GM21515 (cell line): ENCODE measurements at regions not wholly inside any gene's neighbourhood (a gene's known extent, or its start where the extent isn't known, plus 50 kb on each side); places are given as distances from the start of the nearest gene placed in this dataset.

Source experiments
- ATAC-seq: cut with Tn5 transposase; IDR thresholded peaks from one replicate; pipeline ENCODE4 v1.9.1; 2021; ENCODE audit not compliant: unreplicated experiment

- ATAC-seq, result no peak
Measured at GRCh38 chr7:17474724-17475344, 176.4 kb downstream of the AHR start.

- ATAC-seq, result no peak
Measured at GRCh38 chr7:17477182-17477581, 178.7 kb downstream of the AHR start.

DNA sequence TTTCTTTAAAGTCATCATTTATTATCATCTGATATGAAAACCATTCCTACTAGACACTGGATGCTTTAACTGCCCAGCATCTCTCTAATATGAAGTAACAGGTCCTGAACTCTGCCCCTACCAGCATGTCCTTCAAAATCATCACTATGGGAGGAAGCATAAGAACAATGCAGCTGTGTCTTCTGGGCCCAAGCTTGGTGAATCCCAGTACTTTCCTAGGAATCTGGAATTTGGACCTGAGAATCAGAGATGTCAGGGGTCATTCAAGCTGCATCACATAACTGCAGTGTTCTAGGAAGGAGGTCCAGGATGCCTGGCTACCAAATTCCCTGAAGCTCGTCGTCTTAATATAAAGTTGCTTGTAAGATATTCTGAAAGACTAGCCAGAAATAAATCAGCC, 182.7 kb downstream of the AHR start:
- no peak for ATAC-seq

GRCh38 chr7:17485368-17485767, 186.9 kb downstream of the AHR start:
- no peak for ATAC-seq

DNA sequence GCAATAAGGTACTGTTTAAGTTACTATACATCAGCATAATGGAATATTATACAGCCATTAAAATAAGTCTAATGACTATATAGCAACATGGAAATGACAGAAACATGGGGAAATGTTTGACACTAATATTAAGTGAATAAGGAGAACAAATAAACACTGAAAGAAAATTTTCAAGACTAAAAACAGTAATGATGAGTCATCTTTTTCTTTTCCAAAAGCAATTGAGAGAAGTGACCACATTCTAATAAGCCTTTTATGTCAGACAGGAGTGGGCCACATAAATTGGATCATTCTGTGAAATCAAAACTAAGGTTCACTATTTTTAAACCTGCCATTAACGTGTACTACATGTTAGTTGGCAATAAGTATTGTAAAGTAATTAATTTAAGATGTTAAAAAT, 187.5 kb downstream of the AHR start:
- no peak for ATAC-seq

DNA sequence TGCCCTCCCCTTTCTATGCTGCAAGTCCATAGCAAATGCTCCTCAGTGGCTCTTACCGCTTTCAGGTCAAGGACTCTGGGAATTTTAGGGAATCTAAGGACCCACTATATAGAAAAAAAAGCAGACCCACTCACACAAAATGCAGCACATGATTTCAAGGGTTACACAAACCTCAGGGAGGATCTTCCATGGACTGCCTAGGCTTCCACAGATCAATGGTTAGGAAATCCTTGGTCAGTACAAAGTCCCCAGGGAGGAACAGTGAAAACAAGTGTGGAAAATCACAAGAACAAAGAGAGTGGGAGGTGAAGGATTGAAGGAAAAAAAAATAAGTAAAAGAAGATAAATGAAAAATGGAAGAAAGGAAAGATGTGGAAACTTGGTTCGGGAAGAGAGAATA, 188.4 kb downstream of the AHR start:
- no peak for ATAC-seq

- no peak for ATAC-seq
Measured at GRCh38 chr7:17487343-17487742, 188.9 kb downstream of the AHR start.

DNA sequence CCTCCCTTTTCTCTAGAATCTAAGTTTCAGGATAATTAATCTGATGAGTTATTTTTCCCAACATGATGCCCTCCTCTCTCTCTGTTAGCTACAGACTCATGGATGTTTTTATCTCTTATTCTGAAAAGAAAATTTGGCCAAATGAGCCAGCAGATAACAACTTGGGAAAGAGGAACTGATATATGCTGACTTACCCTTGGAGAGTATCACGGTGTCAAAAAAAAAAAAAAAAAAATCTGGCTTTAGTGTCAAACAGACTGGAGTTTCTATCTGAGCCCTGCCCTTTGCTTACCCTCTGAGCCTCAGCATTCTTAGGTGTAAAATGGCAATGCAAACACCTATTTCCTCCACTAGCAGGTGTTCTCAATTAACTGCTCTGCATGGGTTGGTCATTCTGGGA, 190.4 kb downstream of the AHR start:
- ATAC-seq, result no peak

DNA sequence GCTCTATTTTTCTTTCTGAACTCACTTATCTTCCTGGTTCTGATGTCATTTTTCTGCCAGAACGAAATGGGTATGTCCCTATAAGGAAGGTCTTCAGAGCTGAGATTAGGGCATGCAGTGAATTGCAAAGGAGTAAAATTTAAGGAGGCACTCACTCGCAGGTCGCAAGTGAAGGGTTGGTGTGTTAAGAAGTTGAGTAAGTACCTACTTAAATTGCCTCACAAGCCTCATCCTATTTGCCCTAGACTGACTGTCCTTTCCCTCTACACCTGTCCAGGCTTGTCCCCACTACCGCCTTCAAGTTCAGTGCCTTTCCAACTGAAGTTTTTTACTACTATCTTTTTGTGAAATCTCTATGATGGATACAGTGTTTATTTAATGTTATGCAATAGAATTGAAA, 191.5 kb downstream of the AHR start:
- ATAC-seq, result no peak

DNA sequence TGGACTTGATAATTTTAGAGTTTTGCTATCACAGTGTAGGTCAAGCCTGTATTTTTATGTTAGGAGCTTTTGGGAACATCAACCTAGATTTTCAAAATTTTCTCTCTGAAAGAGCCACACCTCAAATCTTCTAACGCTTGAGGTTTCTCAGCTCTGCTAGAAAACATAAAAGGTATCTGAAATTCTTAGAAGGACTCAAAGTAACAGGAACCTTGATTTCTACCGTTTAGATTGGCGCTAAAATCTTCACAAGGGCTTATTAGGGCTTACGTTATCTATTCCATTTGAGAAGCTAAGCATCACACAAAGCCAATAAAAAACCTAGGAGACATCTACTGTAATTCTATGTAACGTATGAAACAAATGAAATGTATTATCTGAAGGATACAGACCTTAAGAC, 192.4 kb downstream of the AHR start:
- no peak for ATAC-seq

GRCh38 chr7:17492437-17492836, 194.0 kb downstream of the AHR start:
- no peak for ATAC-seq

DNA sequence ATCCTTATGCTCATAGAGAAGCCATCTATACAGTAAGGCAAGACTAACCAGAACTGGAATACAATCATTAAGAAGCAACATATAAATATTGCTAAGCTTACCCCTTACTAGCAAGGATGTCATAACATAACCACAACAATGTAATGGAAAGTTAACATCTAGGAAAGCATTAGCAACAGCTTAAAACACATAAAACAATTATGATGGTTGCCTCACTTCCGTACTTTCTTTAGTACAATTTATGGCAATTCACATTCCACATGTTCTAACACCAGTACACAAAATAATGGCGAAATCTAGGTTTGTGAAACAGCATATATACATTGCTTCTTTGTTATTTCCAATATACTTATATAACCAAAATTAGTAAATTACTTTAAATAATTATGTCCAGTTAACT, 195.0 kb downstream of the AHR start:
- no peak for ATAC-seq

DNA sequence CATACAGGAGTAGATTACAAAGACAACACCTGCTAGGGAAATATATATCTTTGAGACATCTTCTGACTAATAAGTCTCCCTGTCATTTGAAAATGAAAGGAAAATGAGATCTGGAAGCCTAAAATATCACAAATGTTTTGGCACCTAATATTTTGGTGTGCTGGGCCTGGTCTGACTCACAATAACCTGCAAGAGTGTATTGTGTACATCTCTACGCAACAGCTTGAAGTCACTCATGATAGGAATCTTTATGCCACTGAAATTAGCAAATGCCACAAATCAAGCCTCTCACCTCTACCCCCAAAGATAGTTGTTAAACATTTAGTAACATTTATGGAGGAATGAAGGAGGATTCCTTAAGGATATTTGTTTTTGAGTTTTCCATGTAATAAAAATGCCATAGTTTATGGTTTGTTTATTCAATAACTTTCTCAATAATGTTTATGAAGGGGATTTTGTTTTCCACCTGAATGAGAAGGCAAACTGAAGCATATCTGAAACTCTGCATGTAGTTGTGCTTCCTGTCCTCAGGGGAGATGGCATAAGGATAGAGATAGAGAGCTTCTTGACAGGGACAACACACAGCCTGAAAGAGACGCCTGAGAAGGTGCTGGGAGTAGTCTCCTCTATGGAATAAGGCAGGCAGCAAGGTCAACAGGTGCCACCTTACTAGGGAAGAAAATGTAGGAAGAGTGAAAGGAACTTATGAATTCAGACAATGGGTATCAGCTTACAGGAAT, 197.4 kb downstream of the AHR start:
- ATAC-seq, result no peak

DNA sequence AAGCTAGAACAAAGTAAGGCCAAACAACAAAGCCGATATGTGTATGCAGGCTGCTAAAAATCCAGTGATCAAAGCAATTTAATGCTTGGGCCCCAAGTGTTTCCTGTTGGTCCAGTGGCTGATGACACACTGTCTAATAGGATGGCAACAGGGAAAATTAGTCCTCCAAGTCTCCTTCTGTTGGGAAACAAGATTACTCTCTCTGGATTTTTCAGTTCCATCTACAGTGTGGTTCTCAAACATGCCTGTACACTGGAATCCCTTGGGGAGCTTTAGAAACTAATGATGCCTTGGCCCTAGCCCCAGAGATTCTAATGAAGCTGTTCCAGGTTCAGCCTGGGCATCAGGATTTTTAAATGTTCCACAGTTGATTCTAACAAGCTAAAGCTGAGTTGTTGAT, 198.7 kb downstream of the AHR start:
- ATAC-seq, result no peak

GRCh38 chr7:17497549-17498167, 199.2 kb downstream of the AHR start:
- ATAC-seq, result no peak

DNA sequence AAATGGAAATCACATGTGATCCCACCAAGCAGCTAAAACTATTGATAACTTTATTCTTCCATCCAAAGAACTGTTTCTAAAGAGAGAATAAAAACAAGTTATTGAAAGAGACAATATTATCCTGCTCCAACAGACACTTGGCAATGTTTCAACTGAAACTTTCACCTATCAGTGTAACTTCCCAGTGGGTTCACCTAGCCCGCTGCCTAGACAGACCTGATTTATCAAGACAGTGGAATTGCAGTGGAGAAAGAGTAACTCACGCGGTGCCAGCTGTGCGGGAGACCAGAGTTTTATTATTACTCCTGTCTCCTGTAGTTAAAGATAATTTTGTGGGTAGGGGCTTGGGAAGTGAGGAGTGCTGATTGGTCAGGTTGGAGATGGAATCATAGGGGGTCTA, 199.8 kb downstream of the AHR start:
- ATAC-seq, result no peak

DNA sequence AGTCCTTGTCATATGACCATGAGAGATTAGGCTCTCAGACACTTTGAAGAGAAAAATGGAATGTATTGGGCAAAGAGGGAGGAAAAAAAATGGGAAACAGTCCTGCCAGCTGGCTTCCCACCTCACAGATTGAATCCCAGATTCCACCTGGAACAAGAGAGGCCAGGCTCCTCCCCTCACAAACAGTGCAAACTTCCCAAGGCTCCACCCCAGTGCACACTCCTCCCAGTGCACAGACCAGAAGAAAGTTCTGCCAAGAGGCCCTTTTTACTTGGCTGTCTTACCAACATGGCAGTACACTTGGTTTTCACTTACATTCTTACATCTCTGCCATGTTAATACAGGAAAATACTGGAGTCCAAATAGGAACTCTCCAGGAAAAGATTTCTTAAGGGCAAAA, 202.3 kb downstream of the AHR start:
- ATAC-seq, result no peak

DNA sequence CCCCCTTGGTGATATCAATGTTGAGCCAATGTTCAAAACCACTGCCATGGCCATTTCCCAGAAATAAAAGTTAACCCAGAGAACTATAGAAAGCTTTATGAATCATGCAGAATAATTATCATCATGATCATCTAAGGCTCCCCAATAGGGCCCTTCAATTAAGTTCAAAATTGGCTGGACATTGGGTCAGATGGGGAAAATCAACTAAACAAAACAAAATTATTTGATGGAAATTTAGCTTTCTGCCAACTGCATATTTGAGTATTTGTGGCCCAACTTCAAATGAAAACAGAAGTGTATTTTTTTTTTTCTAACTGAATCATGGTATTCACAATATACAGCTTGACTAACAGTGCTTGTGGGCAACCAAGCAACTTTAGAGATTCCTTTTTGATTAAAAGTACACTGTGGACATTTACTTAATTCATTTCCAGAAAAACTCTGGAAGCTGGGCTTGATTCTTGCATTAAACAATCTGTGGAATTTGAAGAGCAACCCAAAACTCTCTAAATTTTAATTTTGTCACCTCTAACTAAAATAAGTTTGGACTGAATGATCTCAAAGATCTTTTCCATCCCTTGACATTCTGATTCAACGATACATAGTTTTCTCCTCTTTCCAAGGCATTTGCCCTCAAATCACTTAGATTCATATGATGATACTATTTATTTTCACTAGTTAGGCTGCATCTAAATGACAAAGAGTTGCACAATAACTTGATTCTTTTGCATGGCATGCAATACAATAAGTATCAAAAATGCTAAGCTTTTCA, 203.2 kb downstream of the AHR start:
- no peak for ATAC-seq

DNA sequence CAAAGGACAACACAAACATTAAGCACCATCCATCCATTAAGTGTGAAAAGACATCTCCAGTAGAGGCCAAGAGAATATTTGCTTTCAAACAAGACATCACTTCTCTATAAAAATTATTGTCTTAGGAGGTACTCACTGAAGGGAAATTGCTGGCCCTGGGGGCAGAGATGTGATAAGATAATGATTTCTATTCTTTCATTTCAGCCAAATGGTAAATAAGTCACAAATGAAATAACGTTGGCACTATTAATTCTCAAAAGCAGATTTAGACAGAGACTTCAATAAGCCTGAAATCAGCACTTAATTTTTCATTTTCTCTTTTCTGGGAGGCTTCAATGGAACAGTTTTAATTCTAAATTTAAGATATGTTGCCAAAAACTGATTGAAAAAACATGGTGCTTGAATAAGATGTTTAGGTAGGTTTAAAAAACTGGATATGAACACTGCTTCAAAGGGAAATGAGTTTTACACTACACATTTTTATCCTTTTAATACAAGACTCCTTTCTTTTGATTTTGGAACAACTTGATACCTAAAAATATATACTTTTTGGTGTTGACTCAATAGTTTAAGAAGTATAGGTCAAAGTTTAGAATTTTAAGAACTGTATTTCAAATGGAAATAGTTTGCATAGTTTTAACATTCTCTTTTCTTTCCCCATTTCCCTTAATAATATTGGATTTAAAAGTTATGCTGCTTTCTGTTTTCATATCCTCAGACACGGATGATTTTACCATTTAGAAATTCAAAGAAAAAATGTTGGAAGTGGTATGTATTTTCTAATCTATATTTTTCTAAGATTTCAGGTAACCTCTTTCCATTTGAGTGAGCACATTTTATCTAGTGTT, 204.0 kb downstream of the AHR start:
- ATAC-seq, result no peak

- ATAC-seq, result peak; percentile 61
Measured at GRCh38 chr7:17506095-17506494, 207.6 kb downstream of the AHR start.

DNA sequence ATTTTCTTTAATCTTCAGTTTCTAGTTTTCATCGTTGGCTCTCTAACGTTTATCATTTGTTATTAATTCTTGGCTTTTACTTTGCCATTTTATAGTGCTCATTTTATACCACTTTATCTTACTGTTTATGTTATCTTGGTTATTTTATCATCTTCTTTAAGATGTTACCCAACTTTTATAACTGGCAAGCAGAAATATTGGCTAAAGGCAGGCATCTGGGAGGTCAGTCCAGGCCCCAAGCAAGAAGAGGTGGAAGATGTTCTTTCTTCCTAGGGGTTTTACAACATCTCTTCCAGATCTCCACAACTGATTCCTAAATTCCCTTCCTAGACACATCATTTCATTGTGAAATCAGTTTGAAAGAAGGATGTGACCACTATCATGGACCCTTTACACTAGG, 208.1 kb downstream of the AHR start:
- ATAC-seq, result no peak
